ENCODE measurements at regions not wholly inside any gene's neighbourhood (a gene's known extent, or its start where the extent isn't known, plus 50 kb on each side); places are given as distances from the start of the nearest gene placed in this dataset.

GRCh38 chr9:96022445-96023051 lies 147.1 kb downstream of the ERCC6L2 start:
- TF ChIP-seq CTCF (IDR thresholded peaks at IDR 0.05): no peak
- TF ChIP-seq POLR2AphosphoS5 (IDR thresholded peaks at IDR 0.05): no peak

All from prostate gland (tissue), 2 donors.